ENCODE measurements at regions not wholly inside any gene's neighbourhood (a gene's known extent, or its start where the extent isn't known, plus 50 kb on each side); places are given as distances from the start of the nearest gene placed in this dataset.

- TF ChIP-seq CTCF (IDR thresholded peaks at IDR 0.05 in 2 of 3, conservative IDR thresholded peaks at IDR 0.05 in 1 of 3; ENCODE audit: borderline replicate concordance in 1 of 3, insufficient read depth in 1 of 3, low read depth in 2 of 3, low read length in 2 of 3) (no peak), EGR1 (IDR thresholded peaks at IDR 0.05; ENCODE audit: low read depth) (no peak), EZH2 (IDR thresholded peaks at IDR 0.05) (no peak), SIN3A (IDR thresholded peaks at IDR 0.05; ENCODE audit: low read depth) (no peak), ZFX (IDR thresholded peaks at IDR 0.05) (no peak), ATF3 (IDR thresholded peaks at IDR 0.05) (no peak), POLR2A (IDR thresholded peaks at IDR 0.05; ENCODE audit: borderline replicate concordance, extremely low read depth, insufficient read depth, insufficient read length) (no peak), EZH2phosphoT487 (IDR thresholded peaks at IDR 0.05; ENCODE audit: borderline replicate concordance) (no peak), FOSL1 (IDR thresholded peaks at IDR 0.05; ENCODE audit: low read depth) (no peak), REST (IDR thresholded peaks at IDR 0.05; ENCODE audit: low read depth) (no peak)
- TF ChIP-seq, protein P1, sequence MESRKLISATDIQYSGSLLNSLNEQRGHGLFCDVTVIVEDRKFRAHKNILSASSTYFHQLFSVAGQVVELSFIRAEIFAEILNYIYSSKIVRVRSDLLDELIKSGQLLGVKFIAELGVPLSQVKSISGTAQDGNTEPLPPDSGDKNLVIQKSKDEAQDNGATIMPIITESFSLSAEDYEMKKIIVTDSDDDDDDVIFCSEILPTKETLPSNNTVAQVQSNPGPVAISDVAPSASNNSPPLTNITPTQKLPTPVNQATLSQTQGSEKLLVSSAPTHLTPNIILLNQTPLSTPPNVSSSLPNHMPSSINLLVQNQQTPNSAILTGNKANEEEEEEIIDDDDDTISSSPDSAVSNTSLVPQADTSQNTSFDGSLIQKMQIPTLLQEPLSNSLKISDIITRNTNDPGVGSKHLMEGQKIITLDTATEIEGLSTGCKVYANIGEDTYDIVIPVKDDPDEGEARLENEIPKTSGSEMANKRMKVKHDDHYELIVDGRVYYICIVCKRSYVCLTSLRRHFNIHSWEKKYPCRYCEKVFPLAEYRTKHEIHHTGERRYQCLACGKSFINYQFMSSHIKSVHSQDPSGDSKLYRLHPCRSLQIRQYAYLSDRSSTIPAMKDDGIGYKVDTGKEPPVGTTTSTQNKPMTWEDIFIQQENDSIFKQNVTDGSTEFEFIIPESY (IDR thresholded peaks at IDR 0.05; ENCODE audit: extremely low read depth, insufficient replicate concordance, low read length), result no peak
These were observed 208.0 kb downstream of the RBM43 start for GRCh38 chr2:151053661-151053990.
